HG03442 (cell line): ENCODE measurements at regions not wholly inside any gene's neighbourhood (a gene's known extent, or its start where the extent isn't known, plus 50 kb on each side); places are given as distances from the start of the nearest gene placed in this dataset.

Experiments
- ATAC-seq: cut with Tn5 transposase; IDR thresholded peaks from one replicate; pipeline ENCODE4 v1.9.1; 2021; ENCODE audit warnings: mild to moderate bottlenecking, moderate library complexity; ENCODE audit not compliant: unreplicated experiment

DNA sequence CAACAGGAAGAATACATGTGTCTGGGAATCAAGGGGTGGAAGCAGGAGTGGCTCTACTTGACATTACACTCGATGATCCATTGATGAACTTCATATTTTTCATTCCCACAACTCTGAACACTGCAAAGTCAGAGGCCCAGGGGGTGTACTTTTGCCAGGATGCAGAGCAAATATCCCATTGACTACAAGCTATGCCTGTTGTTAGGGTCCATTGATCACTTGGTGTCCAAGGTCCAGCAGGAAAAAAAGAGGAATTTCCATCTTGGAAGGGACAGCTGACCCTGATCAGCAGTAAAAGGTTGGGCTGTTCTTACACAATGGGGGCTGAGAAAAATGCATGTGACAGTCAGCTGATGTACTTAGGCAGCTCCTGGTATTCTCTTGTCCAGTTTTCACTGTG is 118.5 kb upstream of the MAP1B start:
- no peak for ATAC-seq

DNA sequence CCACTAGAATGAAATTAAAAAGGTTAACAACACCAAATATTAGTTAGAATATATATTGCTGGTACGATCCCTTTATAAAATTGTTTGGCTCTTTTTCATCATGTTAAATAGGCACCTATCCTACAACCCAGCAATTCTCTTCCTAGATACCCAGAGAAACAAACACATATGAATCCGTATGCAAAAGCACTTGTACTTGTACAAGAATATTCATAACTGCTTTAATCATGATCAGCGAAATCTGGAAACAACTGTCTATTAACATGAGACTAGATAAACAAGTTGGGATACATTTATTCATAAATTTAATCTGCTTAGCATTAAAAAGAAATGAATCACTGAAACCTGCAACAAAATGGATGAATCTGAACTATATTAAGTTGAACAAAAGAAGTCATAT is 113.7 kb upstream of the MAP1B start:
- ATAC-seq, result no peak

DNA sequence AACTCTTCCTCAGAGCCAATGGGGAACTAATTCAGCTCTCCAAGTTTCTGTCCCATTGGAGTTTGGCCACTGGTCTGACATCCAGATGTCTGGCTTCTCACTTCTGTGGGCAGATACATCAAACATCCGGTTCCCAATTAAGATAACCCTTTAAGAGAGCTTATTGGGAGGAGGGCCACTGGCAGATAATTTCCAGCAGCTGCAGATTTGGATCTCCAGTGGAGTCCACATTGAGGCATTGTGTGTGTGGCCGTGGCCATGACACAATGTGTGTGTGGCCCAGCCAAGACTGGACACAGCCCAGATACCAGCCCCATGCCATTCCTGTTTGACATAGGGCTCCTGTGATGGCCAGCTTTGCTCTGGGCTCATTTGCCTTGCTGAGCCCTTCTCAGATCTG is 110.5 kb upstream of the MAP1B start:
- ATAC-seq, result no peak

DNA sequence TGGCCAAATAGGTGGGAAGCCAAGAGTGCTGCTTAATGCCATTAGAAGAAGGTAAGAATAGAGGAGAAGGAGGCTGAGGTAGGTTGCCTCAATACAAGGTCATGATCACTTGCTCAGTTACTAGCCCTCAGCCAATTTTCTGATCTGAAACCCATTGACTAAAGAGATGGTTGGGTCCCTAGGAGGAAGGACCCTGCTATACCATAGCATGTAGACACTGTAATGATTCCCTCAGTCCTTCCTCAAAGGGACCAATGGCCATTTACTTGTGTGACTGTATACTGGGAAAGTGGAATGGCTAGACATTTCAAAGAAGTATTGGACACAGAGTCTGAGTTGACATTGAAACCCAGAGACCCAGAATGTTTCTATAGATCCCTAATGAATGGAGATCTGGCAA is 108.5 kb upstream of the MAP1B start:
- no peak for ATAC-seq

DNA sequence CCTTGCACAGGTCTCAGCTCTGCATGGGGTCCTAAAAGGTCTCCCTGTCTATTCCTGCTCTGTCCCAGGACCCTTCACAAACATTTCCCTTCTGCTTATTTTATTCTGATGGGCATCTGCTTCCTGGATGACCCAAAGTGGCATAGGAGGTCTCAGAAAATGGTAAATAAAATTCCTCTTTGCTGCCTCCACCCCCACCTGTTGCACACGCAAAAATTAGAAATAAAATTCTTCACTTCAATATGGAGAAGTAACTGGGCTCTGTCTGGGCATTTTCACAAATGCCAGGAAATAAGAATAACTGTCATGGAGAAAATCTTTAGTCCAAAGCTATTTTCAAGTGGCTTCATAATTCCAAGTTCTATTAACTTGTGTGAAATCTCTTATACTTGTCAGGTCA is 106.6 kb upstream of the MAP1B start:
- no peak for ATAC-seq

DNA sequence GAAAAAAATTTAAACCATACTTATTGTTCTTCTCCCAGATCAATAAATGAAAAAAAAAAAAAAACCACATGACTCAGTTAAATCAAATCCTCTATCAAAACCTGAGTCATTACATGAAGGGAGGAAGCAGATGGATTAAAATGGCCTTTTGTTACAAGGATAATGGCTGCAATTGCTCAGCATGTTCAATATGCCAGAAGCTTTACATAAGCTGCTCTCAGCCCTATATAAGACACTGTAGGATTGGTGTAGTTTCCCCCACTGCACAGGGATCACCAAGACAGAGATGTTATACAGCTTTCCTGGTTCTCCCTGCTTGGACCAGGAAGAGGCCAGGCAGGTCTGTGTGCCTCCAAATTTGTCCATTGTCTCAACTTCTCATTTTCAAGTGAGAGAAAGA is 101.6 kb upstream of the MAP1B start:
- ATAC-seq, result no peak

DNA sequence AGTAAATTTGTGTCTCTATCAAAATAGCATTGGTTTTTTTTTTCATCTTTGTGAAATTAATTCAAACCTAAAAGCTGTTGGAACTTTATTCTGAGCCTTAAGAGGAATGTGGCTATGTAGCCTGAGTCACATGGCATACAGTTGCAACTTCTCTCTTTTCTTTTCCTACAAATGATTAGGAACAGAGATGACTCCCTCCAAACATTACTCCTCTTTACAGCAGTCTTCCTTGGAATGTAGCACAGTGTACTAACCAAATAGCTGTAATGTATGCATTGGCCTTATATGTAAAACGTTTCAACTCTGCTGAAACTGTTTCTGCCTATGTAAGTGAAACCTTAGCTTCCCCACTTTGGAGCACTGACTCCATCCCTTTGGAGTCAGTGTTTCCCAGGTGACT is 100.9 kb upstream of the MAP1B start:
- ATAC-seq, result no peak

DNA sequence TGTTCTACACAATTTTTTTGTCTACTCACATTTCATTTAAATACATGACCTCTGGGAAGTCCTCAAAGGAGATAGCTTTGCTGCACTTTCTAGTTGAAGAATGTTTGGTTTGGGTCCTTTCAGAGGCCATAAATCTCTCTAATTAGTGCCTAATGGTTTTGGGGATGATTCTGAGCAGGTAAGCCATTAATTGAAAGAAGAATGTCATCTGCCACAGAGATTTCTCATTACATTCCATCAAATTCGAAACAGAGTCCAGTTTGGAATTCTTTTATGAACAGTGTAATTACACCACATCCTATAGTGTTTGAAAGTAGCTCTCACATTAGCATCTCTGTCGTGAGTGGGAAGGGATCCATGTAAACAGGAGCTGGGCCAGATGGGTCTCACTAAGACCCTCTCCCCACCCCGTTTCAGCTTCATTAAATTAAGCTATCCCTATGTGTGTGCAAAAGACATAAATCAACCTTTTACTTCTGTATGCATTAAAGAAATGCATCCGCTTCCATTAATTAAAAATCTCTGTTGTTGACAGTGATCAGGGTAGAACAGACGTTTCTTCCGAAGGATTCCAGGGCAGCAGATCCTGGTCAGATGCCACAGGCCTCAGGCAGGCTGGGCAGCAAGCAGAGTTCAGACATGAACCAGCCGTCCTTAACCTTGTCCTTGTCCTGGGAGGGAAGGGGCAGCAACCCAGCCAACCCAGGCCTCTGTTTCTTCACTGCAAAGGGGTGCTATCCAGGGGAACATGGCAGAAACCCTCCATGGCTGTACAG is 99.8 kb upstream of the MAP1B start:
- no peak for ATAC-seq

DNA sequence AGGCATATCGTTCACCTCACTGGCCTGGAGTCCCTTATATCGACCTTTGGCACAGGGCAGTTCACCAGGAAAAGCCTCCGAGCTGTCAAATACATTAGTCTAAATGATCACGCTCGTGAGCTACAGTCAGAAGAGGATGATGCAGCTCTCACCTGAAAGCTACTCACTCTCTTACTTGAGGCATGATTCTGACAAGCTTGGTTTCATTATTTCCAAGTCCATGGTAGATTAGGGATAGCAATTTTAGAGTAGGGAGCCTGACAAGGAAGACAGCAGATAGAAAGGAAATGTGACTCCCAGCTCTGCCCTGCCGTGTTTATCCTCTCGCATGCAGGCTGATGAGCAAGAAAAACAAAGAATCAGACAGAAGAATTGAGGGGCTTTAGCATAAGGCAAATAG is 98.0 kb upstream of the MAP1B start:
- no peak for ATAC-seq

DNA sequence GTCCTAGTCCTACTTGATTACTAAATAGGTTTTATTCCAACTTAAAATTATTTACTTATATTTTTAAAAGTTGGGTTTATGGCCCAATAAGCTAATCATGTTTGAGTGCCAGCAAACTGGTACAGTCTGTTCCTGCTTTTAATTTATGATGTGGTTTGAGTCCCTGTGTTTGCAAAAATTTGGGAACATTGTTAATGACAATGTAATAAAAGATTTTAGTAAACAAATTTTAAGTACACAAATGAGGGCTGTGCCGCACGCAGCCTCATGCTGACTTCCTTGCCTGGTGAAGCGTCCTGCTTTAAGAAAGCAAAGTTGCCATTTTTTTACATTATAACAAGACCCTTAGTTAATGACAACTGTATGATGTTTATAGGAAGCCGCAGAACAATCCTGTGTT is 96.8 kb upstream of the MAP1B start:
- no peak for ATAC-seq

DNA sequence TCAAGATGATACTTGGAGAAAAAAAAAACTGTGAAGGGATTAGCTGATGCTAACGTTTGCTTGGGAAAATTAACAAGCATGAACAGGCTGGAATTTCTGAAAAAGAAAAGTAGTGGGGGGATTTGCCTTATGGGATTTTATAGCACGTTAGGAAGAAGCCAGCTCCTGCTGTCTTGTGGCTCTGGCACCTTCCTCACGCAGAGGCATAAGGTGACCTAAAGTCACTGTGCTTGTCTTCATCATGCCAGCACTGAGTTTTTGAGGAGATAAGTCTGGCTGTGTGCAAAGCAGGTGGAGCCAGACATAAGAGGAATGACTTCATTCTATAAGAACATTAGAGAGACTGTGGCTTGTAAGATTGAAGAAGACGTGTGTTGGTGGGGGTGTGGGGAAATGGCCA is 94.4 kb upstream of the MAP1B start:
- ATAC-seq, result no peak

DNA sequence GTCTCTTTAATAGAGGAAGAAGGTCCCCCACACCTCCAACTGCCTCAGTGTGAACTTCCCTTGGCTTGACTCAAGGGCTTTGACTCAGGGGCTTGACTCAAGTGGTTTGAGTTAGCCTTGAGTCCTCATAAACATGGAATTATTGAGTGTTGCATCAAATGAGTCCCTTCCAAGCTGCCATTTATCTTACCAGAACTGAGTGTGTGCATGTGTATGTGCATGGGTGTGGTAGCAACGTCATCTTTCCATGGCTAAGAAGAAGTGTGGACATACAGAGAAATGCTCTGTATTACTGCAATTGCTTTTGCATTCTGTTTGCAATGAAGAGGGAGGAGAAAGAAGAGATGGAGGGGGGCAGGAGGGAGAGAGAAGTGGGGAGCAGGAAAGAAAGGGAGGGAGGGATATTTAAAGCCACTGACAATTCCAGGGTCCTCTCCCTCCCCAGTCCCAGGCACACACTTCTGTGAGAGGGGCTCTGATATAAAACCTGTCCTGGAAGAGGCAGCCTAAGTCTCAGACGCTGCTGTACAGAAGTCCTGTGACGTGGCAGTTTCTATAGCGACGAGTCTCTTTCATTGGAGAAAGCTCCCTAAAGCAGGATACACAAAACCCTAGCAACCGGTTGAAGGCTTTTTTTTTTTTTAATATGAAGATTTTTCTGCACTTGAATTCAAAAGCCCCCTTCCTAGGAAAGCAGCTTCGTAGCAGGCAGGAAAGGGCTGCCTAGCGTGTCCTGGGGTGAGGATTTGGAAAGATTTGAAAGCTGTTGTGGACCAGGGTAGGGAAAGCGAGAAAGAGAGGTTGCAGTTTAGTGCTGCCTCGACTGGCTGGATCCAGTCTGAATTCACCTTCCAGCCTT is 93.3 kb upstream of the MAP1B start:
- no peak for ATAC-seq

DNA sequence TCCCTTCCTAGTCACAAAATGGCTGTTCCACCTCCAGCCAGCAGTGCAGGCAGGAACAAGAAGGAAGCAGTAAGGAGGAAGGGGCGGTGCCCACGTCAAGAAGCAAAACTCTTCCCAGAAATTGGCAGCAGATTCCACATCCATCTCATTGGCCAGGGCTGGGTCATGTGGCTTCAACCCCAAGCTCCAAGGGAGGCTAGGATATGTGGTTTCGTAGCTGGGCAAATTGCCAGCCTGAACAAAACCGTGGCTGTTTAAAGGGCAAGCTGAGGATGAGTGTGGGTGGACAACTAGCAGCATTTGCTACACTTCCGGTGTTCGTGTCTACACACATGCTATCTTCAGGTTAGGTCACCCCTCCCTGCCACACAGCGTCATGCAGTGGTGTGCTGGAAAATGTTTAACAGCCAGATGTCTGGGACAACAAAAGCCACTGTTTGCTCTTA is 92.1 kb upstream of the MAP1B start:
- no peak for ATAC-seq

DNA sequence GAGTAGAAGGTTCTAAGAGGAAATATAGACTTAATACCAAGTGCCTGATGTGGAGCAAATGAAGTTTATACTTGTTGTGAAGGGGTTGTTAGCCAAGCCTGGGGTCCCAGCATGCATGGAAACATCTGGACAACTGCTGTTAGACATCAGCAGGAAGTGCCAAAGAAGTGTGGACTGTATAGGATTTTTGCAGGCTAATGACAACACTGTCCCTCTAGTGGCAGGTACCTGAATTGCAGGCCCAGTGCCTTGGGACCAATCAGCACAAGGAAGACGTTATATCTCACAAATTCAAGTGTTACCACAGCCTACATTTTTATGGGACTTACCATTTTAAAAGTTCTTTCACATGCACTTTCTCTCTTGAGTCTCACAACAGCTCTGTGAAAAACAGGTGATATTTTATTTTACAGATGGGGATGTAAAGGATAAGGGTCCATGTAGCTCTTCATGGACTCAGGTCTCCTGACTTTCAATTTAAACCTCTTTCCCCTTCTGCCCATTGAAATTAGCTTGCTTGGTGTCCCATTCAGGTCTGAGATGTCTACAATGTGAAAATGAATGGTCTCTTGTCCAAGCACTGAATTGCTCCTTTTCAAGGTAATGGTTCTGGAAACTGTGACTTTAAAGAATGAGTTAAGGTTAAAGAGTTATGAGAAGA is 89.0 kb upstream of the MAP1B start:
- no peak for ATAC-seq

DNA sequence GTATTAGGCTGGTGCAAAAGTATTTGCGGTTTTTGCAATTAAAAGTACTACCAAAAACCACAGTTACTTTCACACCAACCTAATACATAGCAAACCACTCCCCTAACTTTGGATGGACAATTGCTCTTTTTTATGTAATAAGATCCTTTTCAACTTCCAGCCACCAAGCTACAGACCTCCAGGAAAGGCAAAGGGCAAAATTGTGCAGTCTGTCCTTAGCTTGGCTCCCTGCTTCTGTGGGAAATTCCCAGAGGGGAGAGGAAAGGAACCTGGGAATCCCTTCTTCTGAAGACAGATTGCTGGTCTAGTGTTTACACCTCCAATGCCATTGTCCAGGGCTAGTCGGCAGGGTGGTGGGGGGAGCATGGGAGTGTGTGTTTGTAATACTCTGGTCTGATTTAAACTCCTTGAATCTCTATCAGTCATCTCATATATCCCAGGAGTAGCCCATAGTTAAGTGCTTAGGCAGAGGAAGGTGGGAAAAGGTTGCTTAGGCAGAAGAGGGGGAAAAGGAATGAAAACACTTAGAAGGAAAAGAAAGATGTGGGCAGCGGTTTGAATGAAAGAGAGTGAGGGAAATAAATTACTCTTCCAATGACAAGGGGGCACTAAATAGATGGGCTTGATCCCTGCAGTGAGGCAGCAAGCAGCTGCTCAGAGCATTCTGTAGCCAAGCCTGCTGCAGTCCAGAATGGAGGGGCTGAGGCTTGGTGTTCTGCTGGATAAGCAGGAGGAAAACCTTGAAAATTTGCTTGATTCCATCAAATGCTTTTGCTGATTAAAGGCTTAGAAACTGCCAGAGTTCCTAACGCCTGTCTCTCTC is 86.9 kb upstream of the MAP1B start:
- ATAC-seq, result no peak

DNA sequence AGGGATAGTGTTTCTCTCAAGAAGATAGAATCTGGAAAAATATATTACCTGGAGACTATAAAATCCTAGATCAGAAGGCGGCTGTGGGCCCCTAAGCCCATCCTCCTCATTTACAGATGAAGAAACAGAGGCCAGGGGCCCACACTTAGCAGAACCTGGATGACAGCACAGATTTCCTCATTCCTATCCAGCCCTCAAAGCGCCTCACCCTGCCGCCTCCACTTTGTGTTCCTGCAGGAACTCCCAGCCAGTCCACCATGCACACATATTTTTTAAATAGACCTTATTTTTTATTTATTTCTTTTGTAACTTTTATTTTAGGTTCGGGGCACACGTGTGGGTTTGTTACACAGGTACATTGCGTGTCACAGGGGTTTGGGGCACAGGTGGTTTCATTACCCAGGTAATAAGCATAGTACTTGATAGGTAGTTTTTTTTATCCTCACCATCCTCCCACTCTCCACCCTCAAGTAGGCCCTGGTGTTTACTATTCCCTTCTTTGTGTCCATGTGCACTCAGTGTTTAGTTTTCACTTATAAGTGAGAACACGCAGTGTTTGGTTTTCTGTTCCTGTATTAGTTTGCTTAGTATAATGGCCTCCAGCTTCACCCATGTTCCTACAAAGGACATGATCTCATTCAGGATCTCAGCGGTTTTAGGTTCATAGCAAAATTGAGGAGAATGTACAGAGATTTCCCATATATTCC is 85.5 kb upstream of the MAP1B start:
- no peak for ATAC-seq

DNA sequence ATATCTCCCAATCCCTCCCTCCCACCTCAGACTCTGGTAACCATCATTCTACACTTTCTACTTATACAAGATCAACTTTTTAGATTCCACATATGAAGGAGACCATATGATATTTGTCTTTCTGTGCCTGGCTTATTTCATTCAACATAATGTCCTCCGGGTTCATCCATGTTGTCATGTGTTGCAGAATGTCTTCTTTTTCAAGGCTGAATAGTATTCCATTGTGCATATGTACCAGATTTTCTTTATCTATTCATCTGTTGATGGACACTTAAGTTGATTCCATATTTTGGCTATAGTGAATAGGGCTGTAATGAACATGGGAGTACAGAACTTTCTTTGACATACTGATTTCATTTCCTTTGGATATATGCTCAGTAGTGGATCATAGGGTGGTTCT is 78.9 kb upstream of the MAP1B start:
- no peak for ATAC-seq

DNA sequence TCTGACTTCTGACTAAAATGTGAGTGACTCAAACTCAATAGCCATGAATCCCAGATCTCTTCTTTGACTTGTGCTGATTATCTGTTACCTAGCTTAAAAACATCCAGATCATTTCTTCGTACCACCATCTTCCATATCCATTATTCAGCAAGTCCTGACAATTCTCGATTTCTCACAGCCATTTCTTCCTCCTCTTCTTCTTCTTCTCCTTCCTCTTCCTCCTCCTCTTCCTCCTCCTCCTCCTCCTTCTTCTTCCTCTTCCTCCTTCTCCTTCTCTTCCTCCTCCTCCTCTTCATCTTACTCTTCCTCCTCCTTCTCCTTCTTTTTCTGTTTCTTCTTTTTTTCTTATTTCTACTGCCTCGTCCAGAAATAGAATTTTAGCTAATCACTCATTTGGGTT is 77.0 kb upstream of the MAP1B start:
- ATAC-seq, result no peak

DNA sequence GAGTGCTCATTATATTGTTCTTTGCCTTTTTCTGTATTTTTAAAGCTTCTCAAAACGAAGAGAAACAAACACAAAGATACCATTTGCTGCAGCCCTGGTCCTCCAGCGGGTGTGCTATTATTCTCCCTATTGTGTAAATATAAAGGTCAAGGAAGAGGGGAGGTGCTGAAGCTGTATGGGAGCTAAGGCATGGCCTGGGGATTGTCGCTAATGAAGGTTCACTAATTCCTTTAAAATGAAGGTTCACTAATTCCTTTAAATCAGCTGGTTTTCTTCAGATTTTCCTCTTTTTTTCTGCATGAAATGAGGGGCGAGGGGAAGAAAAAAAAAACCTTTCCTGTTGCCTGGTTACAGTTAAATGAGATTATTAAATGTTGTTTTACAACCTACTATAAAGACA is 74.5 kb upstream of the MAP1B start:
- no peak for ATAC-seq

DNA sequence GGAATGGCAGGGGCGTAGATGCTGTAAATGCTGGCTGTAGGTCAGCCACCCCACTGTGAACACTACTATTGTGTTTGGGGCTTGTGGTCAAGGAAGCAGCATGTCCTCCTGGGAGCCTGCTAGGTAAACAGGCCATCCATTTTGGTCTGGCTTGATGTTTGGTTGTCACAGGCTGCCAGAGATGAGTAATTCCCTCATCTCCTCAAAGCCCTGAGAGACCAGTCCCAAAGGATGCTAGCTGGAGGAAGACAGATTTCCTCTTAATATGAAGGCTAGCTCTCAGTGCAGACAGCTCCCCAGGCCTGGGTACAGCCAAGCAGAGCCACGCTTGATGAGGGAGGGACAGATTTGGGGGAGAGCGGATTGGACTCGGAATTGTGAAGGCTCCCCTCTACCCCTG is 72.5 kb upstream of the MAP1B start:
- ATAC-seq, result no peak
